Right lobe of liver (tissue), 6 donors: ENCODE measurements at regions not wholly inside any gene's neighbourhood (a gene's known extent, or its start where the extent isn't known, plus 50 kb on each side); places are given as distances from the start of the nearest gene placed in this dataset.

ENCODE experiments used
- ATAC-seq, 4 donors: fragments of 200-7000 bp; cut with Tn5 transposase; one replicate each; pipeline ENCODE4 v1.9.1; 2020; ENCODE audit warnings: mild to moderate bottlenecking in 4 of 4, moderate library complexity in 4 of 4
- DNase-seq, 3 donors: peaks; one replicate each; pipeline ENCODE4 v3.0.0-alpha.2; 2020
- H3K27ac ChIP-seq, 3 donors: fragments of 200-600 bp; one replicate each; pipeline ENCODE4 v1.8.0; 2022
- H3K27me3 ChIP-seq, 2 donors: fragments of 200-600 bp; one replicate each; pipeline ENCODE4 v1.8.0; 2022
- H3K36me3 ChIP-seq, 4 donors: fragments of 200-600 bp; sonication (generic) in 1 of 4; one replicate each; pipeline versions ENCODE4 v1.5.1 to v1.8.0; 2017 to 2022; ENCODE audit warnings: control low read depth in 1 of 4
- H3K4me1 ChIP-seq, 4 donors: fragments of 200-600 bp; sonication (generic) in 1 of 4; one replicate each; pipeline versions ENCODE4 v1.5.1 to v1.8.0; 2017 to 2022; ENCODE audit warnings: control low read depth in 1 of 4
- H3K4me3 ChIP-seq, 3 donors: fragments of 200-600 bp; one replicate each; pipeline ENCODE4 v1.8.0; 2022
- H3K9me3 ChIP-seq, 4 donors: fragments of 200-600 bp; sonication (generic) in 1 of 4; one replicate each; pipeline versions ENCODE4 v1.5.1 to v1.8.0; 2017 to 2022; ENCODE audit warnings: control low read depth in 1 of 4
- CTCF ChIP-seq, 4 donors: fragments of 200-600 bp in 3 of 4; fragments of 450-650 bp in 1 of 4; IDR thresholded peaks; one replicate each; pipeline versions ENCODE4 v1.5.1 to v1.8.0; 2016 to 2022; ENCODE audit warnings: antibody characterized with exemption in 4 of 4, mild to moderate bottlenecking in 2 of 4
- POLR2A ChIP-seq: fragments of 450-650 bp; IDR thresholded peaks from one replicate; pipeline ENCODE4 v1.6.1; 2017; ENCODE audit warnings: antibody characterized with exemption, mild to moderate bottlenecking
- WGBS: methylation state at CpG from one replicate; pipeline ENCODE4 v1.1.6; 2018; ENCODE audit warnings: low coverage, low lambda C conversion rate; ENCODE audit not compliant: insufficient coverage; ENCODE audit errors: missing lambda C conversion rate; 5-methylcytosine and 5-hydroxymethylcytosine counted together
- intact Hi-C, 2 donors: fragments of 100-400 bp; cut with DNase I; formaldehyde crosslinking; loops; one replicate each; pipeline versions ENCODE4 v1.11.2 to v1.14.1; 2022
- donor health status: DM: no; HTN: yes; CAD: no.
- donor health status: DM: no; HTN: no; CAD: no.
- donor health status: DM: no; HTN: no; CAD: no.
- donor health status: DM: no; HTN: yes; CAD: no.
- donor health status: DM: no; HTN: yes; CAD: no.

- Histone ChIP-seq H3K9me3 (no peaks in the 10 kb centered on the region), H3K4me1 (no peaks in the 10 kb centered on the region), H3K27me3 (no peaks in the 10 kb centered on the region), H3K4me3 (no peak overlapping the region), H3K27ac (no peak overlapping the region), H3K36me3 (no peaks in the 10 kb centered on the region)
- no peak for DNase-seq
- WGBS = 27% methylated on average over 4 of the region's 4 CpGs
- TF ChIP-seq POLR2A (no peak), CTCF (IDR thresholded peaks at IDR 0.05) (no peak)
- intact Hi-C loops = no loop called here
- ATAC-seq = no peak
Measured at GRCh38 chr9:78668148-78668832, 371.4 kb downstream of the PSAT1 start.

- Histone ChIP-seq H3K27me3 (no peaks in the 10 kb centered on the region), H3K27ac (no peak overlapping the region), H3K36me3 (no peaks in the 10 kb centered on the region), H3K4me3 (no peak overlapping the region), H3K4me1 (no peaks in the 10 kb centered on the region), H3K9me3 (no peaks in the 10 kb centered on the region)
- intact Hi-C loops = no loop called here
- DNase-seq (no peak), ATAC-seq (no peak)
- TF ChIP-seq CTCF (IDR thresholded peaks at IDR 0.05) = no peak
- no peak for TF ChIP-seq POLR2A
- 59% methylated on average over 7 of the region's 7 CpGs for WGBS
Measured at GRCh38 chr9:78669591-78669990, 372.7 kb downstream of the PSAT1 start.

DNA sequence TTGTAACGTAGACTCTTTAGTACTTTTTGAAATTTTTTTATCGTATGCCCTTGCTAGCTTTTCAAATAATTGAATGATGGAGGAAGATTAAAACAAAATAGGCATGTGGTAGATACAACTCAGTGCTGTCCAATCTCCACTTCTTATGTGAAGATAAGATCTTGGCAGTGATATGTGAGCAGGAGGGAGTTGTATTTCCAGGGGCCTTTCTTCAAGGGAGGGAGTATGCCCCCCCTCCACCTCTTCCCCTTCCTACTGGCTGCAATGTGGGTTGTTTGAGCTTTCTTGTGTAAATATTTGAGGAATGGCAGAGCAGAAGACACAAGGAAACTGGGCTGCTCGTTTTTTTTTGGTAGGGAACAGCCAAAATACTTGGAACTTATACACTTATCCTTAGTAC, 374.9 kb downstream of the PSAT1 start:
- Histone ChIP-seq H3K27me3 (no peaks in the 10 kb centered on the region), H3K27ac (no peak overlapping the region), H3K4me1 (no peaks in the 10 kb centered on the region), H3K4me3 (no peak overlapping the region), H3K36me3 (no peaks in the 10 kb centered on the region), H3K9me3 (no peaks in the 10 kb centered on the region)
- intact Hi-C loops = no loop called here
- no peak for ATAC-seq
- no peak for TF ChIP-seq CTCF (IDR thresholded peaks at IDR 0.05)
- no peak for TF ChIP-seq POLR2A
- WGBS = 30% methylated on average over 3 of the region's 3 CpGs
- DNase-seq = no peak

DNA sequence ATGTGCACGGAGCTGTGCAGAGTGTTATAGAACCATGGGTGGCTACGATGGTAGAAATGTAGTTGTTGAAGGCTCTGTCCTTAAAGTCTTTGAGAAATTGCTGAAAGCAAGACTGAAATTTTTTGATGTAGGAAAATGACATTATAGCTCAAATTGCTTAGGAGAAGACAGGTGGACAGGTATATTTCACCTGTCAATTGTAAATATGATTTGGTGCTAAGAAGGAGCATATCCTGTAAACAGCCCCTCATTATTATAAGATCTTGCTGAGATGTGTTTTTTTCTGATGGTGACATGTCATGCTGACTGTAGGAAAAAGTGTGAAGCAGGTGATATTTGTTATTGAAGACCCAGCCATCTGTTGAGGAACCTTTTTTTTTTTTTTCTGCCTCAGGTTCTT, 377.9 kb downstream of the PSAT1 start:
- ATAC-seq (no peak), DNase-seq (no peak)
- Histone ChIP-seq H3K9me3 (no peaks in the 10 kb centered on the region), H3K4me3 (no peak overlapping the region), H3K27me3 (no peaks in the 10 kb centered on the region), H3K27ac (no peak overlapping the region), H3K36me3 (no peaks in the 10 kb centered on the region), H3K4me1 (no peaks in the 10 kb centered on the region)
- no peak for TF ChIP-seq POLR2A
- TF ChIP-seq CTCF (IDR thresholded peaks at IDR 0.05) = no peak
- 68% methylated on average over 2 of the region's 2 CpGs for WGBS
- intact Hi-C loops = no loop called here

- Histone ChIP-seq H3K27me3 (no peaks in the 10 kb centered on the region), H3K4me3 (no peak overlapping the region), H3K27ac (no peak overlapping the region), H3K4me1 (no peaks in the 10 kb centered on the region), H3K36me3 (no peaks in the 10 kb centered on the region), H3K9me3 (no peaks in the 10 kb centered on the region)
- TF ChIP-seq POLR2A (no peak), CTCF (IDR thresholded peaks at IDR 0.05) (no peak)
- no peak for DNase-seq
- ATAC-seq = peak in 1 of 4 donors; percentile 10
- intact Hi-C loops = no loop called here
- 83% methylated on average over 2 of the region's 2 CpGs for WGBS
Measured at GRCh38 chr9:78676009-78676408, 379.1 kb downstream of the PSAT1 start.
